GM18867 (cell line): ENCODE measurements at regions not wholly inside any gene's neighbourhood (a gene's known extent, or its start where the extent isn't known, plus 50 kb on each side); places are given as distances from the start of the nearest gene placed in this dataset.
"Not testable (repeated sequence)": the region's sequence is repeated elsewhere in the genome, so short reads cannot be mapped to it uniquely, and the experiment has no call there.

Experiments
- ATAC-seq: cut with Tn5 transposase; IDR thresholded peaks from one replicate; pipeline ENCODE4 v1.9.1; 2021; ENCODE audit warnings: mild to moderate bottlenecking, moderate library complexity; ENCODE audit not compliant: unreplicated experiment

DNA sequence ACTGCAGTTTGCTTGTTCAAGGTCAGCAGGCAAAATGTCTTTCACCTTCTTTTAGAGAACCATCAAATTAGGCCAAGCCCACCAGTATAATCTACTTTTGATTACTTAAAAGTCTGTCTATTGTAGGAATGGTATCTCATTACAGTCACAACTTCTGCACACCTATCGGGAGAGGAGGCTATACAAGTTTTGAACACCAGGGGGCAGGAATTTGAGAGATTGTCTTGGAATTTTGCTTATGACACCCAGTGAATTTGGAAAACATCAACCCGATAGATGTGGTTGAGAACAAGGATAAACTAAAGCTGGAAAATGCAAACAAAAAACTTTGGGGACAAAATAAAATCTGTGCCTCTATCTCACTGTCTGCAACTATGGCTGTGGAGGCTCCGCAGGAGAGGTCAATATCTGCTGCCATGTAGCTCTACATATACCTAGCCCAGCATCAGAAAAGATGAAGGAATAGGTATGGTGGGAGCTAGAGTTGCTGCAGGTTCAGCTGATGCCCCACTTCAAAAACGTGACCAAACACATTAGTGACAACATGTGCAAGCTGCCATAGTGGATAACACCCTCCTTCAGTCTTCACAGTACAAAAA, 1299.2 kb upstream of the SPRY2 start:
- ATAC-seq = no peak

DNA sequence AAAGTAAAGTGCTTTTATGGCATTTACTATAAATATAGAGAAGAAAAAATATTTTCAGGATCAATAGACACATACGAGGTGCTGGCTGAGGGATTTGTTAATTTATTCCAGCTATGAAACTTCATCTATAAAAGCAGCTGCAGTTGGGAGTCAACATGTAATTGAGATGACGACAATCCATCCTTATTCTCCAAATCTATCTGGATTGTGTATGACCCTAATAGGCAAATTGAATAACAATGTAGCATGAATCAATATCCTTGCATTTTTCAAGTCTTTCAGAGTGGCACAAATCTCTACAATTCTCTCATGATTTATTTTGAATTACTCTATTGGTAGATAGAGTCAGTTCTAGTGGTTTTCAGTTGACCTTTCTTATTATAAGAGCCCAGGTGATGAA, 1296.5 kb upstream of the SPRY2 start:
- no peak for ATAC-seq

DNA sequence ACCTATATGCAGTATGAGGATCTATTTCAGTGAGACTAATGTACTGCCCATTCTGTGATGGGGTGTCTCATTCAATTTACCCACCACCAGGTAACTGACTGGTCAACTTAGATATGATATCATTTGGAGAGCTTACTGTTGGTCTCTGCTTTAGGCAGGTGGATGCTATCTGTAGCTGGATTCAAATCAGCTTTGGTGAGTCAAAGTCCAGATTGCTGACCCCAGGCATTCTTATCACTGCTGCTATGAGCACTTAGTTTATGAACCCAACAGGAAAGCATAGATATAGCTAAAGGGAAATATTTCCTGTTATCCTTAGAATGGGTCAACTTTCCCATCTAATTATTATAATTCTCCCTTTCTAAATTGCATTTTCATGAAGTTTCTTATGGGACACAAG, 1295.2 kb upstream of the SPRY2 start:
- no peak for ATAC-seq

DNA sequence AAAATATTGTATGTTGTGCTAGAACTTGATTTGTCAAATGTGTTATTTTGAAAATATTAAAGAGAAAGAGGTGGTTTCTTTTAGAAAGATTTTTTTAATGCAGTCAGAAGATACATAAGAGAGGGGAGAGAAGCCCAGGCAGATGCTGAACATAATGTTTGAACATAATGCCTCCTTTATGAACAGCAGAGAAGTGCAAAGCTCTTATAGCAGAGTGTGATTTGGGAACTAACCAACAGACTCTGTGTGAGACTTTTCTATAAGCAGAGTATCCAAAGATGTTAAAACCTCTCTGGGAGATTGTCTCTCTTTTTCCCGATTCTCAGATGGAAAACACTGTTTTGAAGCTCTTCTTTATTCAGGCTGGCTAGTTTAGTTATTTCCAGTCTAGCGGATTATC, 1274.1 kb upstream of the SPRY2 start:
- no peak for ATAC-seq

DNA sequence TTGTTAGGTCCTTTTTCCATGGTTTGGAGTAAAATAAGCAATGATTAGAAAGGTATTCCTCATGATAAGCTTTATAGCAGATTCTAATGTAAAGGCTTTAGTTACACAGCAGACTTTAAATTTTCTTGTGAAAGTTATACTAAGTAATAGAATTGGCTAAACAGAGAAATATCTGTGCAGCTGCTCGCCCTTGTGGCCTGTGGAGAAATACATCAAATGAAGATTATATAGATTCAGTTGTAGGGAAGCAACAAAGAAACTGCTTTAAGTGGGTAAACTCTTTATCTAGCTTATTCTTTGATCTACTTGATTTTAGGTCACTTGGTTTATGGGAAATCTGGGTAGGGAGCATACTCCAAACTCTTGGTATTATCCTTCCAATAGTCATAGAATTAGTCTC, 1269.7 kb upstream of the SPRY2 start:
- no peak for ATAC-seq

DNA sequence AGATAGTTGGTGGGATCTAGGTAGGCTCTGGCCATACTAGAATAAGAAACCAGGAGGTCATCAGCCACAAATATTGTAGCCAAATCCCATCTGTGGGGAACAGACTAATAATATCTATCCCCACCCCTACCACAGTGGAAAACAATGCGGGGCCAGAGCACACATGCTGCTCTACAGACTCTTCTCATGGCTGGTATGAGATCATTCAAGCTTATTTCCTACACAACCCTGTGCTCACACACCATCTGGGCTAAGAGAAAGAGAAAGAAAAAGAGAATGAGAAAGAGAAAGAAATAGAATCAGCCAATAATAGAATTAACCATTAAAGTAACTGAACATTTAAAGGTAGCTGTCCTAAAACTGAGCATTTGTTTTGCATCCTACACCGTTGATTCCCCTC, 1268.4 kb upstream of the SPRY2 start:
- ATAC-seq = no peak

DNA sequence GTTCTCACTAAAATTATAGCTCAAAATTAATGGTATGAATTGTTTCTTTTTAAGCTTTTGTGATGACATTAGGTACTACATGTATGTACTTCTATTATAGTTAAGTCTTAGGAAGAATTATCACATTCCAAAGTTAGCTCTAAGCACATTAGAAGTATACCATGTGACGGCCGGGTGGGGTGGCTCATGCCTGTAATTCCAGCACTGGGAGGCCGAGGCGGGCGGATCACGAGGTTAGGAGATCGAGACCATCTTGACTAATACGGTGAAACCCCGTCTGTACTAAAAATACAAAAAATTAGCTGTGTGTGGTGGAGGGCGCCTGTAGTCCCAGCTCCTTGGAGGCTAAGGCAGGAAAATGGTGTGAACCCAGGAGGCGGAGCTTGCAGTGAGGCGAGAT, 1265.1 kb upstream of the SPRY2 start:
- ATAC-seq = no peak

DNA sequence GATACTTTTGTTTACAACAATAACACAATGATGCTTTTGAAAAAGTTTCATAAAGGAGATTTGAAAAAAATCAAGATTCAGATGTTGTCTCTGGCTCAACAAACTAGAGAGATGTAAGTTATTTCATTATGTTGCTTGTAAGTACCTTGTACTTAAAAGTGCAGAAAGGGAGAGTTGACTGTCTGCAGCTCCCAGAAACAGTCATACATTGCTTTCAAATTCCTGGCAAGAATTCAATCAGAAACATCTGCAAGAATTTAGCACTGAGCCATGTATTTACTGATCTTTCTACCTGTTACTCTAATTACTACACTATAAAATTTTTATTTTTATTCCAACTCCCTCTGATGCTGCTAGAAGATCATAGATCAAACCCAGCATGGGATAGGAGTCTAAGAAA, 1261.3 kb upstream of the SPRY2 start:
- ATAC-seq = no peak

DNA sequence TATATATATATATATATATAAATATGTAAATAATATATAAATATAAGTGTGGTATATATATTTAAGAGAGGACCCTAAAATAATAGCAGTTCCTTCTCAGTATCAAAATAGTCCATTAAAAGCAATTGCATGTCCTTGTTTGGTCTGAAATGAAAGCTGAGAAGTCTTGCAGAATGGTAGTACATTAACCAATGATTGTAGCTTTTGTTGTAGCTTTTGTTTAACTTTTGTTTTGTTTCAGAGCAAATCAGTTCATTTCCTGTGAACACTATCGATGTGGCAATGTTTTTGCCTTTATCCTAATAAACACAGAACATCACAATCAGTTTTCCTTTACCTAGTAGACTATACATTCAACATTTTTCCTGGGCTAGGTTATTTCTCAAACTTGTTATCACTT, 1256.2 kb upstream of the SPRY2 start:
- no peak for ATAC-seq

DNA sequence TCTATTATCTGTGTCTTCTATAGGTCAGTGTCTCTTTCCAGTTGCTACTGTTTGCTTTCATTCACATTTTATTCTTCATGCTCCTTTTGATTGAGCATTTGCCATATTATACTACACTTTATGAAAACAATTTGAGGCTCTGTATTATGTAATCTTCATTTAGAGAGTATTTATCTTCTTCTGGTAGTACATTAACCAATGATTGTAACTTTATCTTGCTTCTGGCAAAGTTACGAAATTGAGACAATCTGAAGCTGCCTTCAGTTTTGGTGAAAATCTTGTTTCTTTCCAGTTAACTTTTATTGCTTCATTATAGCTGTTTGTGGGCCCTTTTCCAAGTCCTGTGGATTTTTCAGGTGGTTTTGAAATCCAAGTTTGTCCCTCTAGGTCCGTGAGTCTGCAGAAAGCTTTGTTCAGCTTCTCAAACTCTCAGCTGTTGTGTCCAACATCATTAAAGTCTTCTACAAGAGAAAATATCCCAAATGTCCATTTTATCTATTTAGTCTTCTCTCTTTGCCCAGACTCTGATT, 1255.4 kb upstream of the SPRY2 start:
- ATAC-seq = no peak

DNA sequence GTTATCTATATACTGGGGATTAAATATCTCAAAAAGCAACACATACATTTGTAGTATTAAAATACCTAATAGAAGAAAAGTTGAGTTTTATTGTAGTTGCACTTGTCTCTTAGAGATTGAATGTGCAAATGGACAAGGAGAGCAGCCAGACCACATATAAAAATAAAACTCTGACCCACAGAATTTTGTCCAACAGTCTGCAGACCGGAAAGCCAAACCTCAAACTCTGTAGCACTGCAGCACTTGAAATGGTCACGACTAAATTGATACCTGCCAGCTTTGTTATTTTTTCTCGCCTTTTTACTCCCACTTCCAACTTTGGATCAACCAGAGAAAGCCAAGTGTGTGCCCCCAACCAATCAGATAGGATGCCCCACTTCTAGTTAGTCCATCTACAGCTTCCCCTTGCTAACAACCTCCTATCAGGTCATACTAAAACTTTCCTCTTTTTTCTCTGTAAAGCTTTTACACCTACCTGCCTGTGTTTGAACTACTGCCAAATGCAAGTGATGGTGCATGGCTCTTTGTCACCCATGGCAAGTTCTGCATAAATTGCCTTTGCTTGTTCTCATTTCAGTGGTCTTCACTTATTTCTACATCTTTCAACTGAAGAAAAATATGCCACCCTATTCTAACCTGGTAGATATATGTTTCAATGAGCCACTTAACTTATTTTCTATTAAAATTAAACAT, 1250.7 kb upstream of the SPRY2 start:
- no peak for ATAC-seq

DNA sequence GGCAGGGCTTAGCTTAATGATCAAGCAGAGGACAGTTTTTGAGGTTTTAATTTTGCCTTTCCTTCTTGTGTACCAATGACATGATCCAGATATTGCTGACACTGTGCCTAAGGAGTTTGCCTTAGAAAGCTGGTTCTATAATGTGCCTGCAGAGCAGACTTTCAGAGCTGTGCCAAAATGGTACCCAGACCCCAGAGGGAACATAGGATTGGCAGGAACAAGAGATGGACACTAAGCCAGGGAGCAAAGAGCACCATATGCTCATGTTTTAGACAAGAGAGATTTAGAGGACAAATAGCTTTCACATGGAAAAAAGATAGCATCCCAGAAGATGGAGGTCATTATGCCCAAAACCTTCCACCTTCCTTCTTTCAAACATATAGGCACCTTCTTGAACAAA, 1241.5 kb upstream of the SPRY2 start:
- ATAC-seq = no peak

DNA sequence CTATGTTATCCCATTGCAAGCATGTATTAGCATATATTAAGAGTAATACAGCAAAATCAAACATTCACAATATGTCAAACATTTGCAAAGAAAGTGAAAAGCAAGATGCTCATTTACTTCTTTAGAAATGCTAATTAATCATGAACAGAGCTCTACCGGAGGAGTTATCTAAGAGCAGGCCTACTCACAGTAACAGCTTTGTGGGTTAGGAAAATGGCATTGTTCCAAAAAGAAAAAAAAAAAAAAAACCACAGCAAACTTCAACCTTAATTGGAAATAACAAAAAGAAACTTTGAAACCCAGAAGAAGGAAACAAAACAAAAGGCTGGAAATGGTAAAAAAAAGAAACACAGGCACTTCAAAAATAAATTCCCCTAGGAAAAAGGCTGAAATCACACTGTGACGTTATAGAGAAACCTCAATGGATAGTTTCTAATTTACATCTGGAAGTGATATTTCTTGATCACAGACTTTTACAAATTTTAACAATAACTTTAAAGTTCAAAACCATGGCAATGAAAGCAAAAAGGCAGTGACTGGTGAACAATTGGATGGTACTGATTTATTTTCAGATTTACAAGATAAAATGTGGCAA, 1236.8 kb upstream of the SPRY2 start:
- no peak for ATAC-seq

DNA sequence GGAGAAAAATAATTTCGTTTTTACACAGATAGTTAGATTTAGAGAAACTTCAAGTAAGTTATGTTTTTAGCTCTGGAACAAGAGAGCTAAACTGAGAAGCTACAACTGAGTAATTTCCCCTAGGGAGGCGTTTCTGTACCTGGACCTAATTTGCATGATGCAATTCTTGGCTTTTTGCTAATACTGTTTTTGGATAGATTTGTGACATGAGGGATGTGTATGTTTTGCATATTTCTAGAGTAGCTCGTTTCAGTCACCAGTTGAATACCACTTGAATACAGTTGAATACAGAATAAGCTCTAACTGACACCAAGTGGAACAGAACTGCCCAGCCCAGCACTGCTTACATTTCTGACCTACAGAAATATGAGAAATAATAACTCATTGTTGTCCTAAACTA, 1227.9 kb upstream of the SPRY2 start:
- no peak for ATAC-seq

DNA sequence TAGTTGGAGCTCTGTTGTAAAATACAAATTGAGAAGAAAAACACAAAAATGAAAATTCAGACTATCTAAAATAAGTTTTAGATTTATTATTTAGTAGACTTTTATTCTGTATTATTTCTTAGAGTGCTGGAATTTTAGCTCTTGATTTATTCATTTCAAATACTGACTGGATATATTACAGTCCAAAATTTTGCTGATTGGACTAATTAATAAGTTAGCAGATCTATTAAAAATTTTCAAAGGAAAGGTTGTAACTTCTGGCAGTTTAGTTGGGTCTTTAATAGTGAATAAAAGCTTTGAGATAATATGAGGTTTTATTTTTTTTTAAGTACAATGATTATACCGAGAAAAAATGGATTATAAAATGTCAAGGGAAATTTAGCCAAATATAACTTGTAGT, 1224.9 kb upstream of the SPRY2 start:
- ATAC-seq = no peak

DNA sequence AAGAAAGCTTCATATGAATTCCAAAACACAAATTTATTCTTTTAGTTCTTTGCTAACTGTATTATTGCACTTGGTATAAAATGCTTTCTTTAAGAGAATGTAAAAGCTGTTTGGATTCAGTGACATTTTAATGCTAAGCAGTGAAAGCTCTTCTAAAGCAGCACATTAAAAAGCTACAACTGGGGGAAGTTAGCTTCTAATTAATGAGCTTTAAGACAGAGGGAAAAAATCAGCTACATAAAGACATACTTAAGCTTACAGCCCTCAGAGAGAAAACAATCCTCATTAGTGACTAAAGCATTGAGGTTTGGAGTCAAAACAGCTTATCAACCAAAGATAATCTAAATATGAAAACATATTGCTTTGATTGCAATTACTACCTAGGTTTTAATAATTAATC, 1222.2 kb upstream of the SPRY2 start:
- no peak for ATAC-seq

DNA sequence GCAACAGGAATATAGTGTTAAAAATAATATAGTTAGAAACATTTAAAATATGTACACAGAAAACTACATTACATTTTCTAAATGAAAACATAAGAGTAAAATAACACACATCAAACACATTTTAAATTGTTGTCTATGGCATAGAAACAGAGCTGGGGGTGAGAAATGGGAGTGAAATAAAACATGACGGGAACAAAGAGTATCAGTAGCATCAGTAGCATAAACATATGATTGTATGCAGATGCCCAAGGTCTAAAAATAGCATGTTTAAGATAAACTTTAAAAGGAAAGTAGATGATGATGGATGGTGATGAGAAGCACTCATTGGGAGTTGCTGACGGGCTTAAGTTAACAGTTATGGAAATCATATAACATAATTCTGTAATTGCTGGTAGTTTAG, 1221.7 kb upstream of the SPRY2 start:
- ATAC-seq = no peak

DNA sequence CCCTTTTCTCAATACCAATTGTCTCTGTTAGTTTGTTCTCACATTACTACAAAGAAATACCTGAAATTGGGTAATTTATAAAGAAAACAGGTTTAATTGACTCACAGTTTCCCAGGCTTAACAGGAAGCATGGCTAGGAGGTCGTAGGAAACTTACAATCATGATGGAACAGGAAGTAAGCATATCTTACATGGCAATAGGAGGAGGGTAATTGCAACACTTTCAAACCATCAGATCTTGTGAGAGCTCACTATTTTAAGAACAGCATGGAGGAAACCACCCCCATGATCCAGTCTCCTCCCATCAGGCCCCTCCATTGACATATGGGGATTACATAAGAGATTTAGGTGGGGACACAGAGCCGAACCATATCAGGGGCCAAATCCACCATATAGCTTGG, 1210.1 kb upstream of the SPRY2 start:
- ATAC-seq = no peak

DNA sequence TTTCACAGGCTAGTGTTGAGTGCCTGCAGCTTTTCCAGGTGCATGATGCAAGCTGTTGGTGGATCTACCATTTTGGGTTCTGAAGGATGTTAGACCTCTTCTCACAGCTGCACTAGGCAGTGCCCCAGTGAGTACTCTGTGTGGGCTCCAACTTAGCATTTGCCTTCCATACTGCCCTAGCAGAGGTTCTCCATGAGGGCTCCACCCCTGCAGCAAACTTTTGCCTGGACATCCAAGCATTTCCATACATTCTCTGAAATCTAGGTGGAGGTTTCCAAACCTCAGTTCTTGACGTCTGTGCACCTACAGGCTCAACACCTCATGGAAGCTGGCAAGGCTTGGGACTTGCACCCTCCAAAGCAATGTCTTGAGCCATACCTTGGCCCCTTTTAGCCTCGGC, 1205.4 kb upstream of the SPRY2 start:
- not testable (repeated sequence) for ATAC-seq

DNA sequence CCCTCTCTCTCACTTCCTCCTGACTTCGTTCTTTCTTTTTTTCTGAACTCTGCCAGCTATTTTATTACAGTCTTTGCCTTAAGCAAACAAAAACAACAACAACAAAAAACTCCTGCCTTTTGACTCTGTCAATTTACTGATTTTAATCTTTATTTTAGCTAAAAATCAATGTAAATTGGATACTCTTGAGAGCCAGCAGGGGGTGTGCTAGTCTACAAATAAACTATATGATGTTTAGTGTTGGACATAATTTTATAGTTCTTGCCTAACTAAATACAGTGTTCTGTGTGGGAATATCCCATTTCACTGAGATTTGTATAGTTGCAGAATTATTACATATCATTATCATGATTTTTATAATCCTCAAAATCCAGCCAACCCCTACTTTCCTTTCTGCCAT, 1199.9 kb upstream of the SPRY2 start:
- no peak for ATAC-seq

DNA sequence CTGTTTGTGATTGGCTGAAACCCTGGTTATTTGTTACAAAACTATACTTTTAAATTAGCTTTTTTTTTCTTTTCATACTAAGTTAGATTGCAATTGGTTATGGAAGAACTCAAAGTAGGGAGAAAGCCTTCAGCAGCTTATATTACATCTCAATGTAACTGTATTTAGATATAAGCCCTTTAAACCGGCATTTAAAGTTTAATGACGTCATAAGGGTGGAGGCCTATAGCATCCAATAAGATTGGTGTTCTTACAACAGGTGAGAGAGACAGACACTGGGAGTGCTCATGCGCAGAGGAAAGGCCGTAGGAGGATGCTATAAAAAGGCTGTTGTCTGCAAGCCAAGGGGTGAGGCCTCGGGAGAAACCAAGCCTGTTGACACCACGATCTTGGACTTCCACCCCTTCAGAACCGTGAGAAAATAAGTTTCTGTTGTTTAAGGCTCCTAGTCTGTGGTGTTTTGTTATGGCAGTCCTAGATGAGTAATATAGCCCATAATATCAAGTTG, 1198.8 kb upstream of the SPRY2 start:
- ATAC-seq = no peak

DNA sequence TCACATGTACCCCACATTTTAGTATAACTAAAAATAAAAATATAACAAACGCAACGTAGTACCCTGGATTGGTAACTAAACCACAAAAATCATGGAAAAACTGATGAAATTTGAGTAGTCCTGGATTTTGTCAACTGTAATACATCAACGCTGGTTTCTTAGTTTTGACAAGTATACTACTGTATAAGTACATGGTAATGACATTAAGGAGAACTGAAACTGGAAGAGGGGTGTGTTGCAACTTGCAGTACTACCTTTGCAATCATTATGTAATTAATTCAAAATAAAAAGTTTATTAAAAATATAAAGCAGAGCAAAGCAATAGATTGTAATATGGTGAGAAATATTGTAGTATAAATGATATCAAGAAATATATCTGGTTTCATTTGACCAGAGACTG, 1158.0 kb upstream of the SPRY2 start:
- no peak for ATAC-seq
